Liver (tissue), 8 donors: ENCODE measurements at regions not wholly inside any gene's neighbourhood (a gene's known extent, or its start where the extent isn't known, plus 50 kb on each side); places are given as distances from the start of the nearest gene placed in this dataset.

ENCODE experiments used
- DNase-seq: peaks from one replicate; pipeline ENCODE4 v3.0.0-alpha.2; 2017; ENCODE audit warnings: low spot score
- H3K27ac ChIP-seq, 2 donors: one replicate each; pipeline ENCODE4 v1.7.0; 2013; ENCODE audit warnings: inconsistent platforms in 2 of 2, low read length in 2 of 2, control low read depth in 1 of 2, low read depth in 1 of 2, mild to moderate bottlenecking in 1 of 2
- H3K27me3 ChIP-seq, 4 donors: one replicate each; pipeline versions ENCODE4 v1.6.1 to v1.7.0; 2013; ENCODE audit warnings: low read length in 3 of 4, inconsistent platforms in 1 of 4, mild to moderate bottlenecking in 1 of 4, moderate library complexity in 1 of 4; ENCODE audit not compliant: control insufficient read depth in 4 of 4, insufficient read depth in 4 of 4
- H3K36me3 ChIP-seq, 4 donors: one replicate each; pipeline versions ENCODE4 v1.6.1 to v1.7.0; 2013; ENCODE audit warnings: low read length in 3 of 4, mild to moderate bottlenecking in 3 of 4, low read depth in 1 of 4, moderate library complexity in 1 of 4; ENCODE audit not compliant: control insufficient read depth in 4 of 4, insufficient read depth in 3 of 4
- H3K4me1 ChIP-seq, 4 donors: one replicate each; pipeline versions ENCODE4 v1.6.1 to v1.7.0; 2013; ENCODE audit warnings: low read length in 3 of 4, mild to moderate bottlenecking in 3 of 4, moderate library complexity in 1 of 4; ENCODE audit not compliant: control insufficient read depth in 4 of 4, insufficient read depth in 4 of 4
- H3K4me3 ChIP-seq, 3 donors: one replicate each; pipeline versions ENCODE4 v1.6.1 to v1.7.0; 2013; ENCODE audit warnings: low read length in 3 of 3, control low read depth in 1 of 3, low read depth in 1 of 3, mild to moderate bottlenecking in 1 of 3
- H3K9ac ChIP-seq, 2 donors: one replicate each; pipeline ENCODE4 v1.7.0; 2013; ENCODE audit warnings: low read length in 2 of 2, mild to moderate bottlenecking in 2 of 2, moderate library complexity in 2 of 2, control low read depth in 1 of 2, low read depth in 1 of 2
- H3K9me3 ChIP-seq, 4 donors: one replicate each; pipeline versions ENCODE4 v1.6.1 to v1.7.0; 2013; ENCODE audit warnings: low read length in 3 of 4; ENCODE audit not compliant: control insufficient read depth in 4 of 4
- ATF3 ChIP-seq: IDR thresholded peaks from 2 replicates; pipeline ENCODE4 v1.6.1; 2016; ENCODE audit warnings: antibody characterized with exemption
- EGR1 ChIP-seq, 2 donors: IDR thresholded peaks; 2 replicates each; pipeline ENCODE4 v1.6.1; 2016 to 2018; ENCODE audit warnings: antibody characterized with exemption in 2 of 2, low read depth in 2 of 2
- FOXA1 ChIP-seq: IDR thresholded peaks from 2 replicates; pipeline ENCODE4 v1.6.1; 2016; ENCODE audit warnings: antibody characterized with exemption
- FOXA2 ChIP-seq: IDR thresholded peaks from 2 replicates; pipeline ENCODE4 v1.6.1; 2016; ENCODE audit warnings: antibody characterized with exemption
- GABPA ChIP-seq, 2 donors: IDR thresholded peaks in 1 of 2; conservative IDR thresholded peaks in 1 of 2; 2 replicates each; pipeline ENCODE4 v1.6.1; 2016; ENCODE audit warnings: antibody characterized with exemption in 2 of 2, mild to moderate bottlenecking in 1 of 2, moderate library complexity in 1 of 2
- HNF4A ChIP-seq, 2 donors: conservative IDR thresholded peaks; 2 replicates each; pipeline ENCODE4 v1.6.1; 2016; ENCODE audit warnings: antibody characterized with exemption in 2 of 2, mild to moderate bottlenecking in 2 of 2
- HNF4G ChIP-seq: IDR thresholded peaks from 2 replicates; pipeline ENCODE4 v1.6.1; 2016; ENCODE audit warnings: antibody characterized with exemption
- JUND ChIP-seq, 2 donors: IDR thresholded peaks; 2 replicates each; pipeline ENCODE4 v1.6.1; 2016; ENCODE audit warnings: antibody characterized with exemption in 2 of 2
- MAX ChIP-seq: IDR thresholded peaks from 2 replicates; pipeline ENCODE4 v1.6.1; 2016; ENCODE audit warnings: antibody characterized with exemption
- NR2F2 ChIP-seq: IDR thresholded peaks from 2 replicates; pipeline ENCODE4 v1.6.1; 2016; ENCODE audit warnings: antibody characterized with exemption
- RAD21 ChIP-seq, 2 donors: IDR thresholded peaks; 2 replicates each; pipeline ENCODE4 v1.6.1; 2016; ENCODE audit warnings: antibody characterized with exemption in 2 of 2, mild to moderate bottlenecking in 2 of 2
- RXRA ChIP-seq, 2 donors: IDR thresholded peaks; 2 replicates each; pipeline ENCODE4 v1.6.1; 2017 to 2018; ENCODE audit warnings: antibody characterized with exemption in 2 of 2, mild to moderate bottlenecking in 1 of 2
- SP1 ChIP-seq: IDR thresholded peaks from 2 replicates; pipeline ENCODE4 v1.6.1; 2018; ENCODE audit warnings: antibody characterized with exemption, mild to moderate bottlenecking
- TAF1 ChIP-seq: conservative IDR thresholded peaks from 2 replicates; pipeline ENCODE4 v1.6.1; 2016; ENCODE audit warnings: antibody characterized with exemption, mild to moderate bottlenecking
- YY1 ChIP-seq: IDR thresholded peaks from 2 replicates; pipeline ENCODE4 v1.6.1; 2016; ENCODE audit warnings: antibody characterized with exemption, mild to moderate bottlenecking
- ZBTB33 ChIP-seq: IDR thresholded peaks from 2 replicates; pipeline ENCODE4 v1.6.1; 2016; ENCODE audit warnings: antibody characterized with exemption
- WGBS: extraction: QIAGEN DNeasy Blood & Tissue Kit; methylation state at CpG from one replicate; pipeline ENCODE4 v1.1.7; 2013; 5-methylcytosine and 5-hydroxymethylcytosine counted together
- TF ChIP-seq, protein P1 (sequence below): fragments of 150-350 bp; IDR thresholded peaks from 2 replicates; pipeline ENCODE4 v1.5.1; 2017; ENCODE audit warnings: improper control_type of control experiment, low read depth, low read length; ENCODE audit not compliant: missing input control
- TF ChIP-seq, protein P2 (sequence below): IDR thresholded peaks from 2 replicates; pipeline ENCODE4 v1.6.1; 2016; ENCODE audit warnings: antibody characterized with exemption, mild to moderate bottlenecking
- donor health status: healthy.
- donor health status: healthy.
- donor health status: healthy.
- donor health status: healthy.
- donor health status: healthy.

DNA sequence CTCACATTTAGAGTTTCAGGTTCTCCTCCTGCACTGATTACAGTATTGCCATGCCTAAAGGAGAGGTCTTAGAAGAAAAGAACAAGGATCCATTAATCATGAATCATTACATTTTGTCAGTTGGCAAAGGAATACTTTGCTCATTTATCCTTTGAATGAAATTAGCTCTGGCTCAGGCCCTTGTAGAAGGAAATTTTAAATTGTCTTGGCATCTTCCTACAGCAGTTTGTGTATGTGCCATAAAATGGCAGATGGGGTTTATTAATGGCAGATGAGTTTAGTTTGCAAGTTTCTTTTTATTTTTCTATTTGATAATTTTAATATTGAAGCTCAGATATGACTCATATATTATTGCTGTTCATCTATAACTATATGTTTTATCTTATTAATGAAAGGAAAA lies 181.2 kb upstream of the EPHA3 start:
- Histone ChIP-seq H3K27ac (no peak overlapping the region), H3K27me3 (no peaks in the 10 kb centered on the region), H3K9me3 (no peaks in the 10 kb centered on the region), H3K36me3 (no peaks in the 10 kb centered on the region), H3K4me3 (no peak overlapping the region), H3K4me1 (no peaks in the 10 kb centered on the region), H3K9ac (no peak overlapping the region)
- no peak for TF ChIP-seq GABPA (IDR thresholded peaks at IDR 0.05 in 1 of 2, conservative IDR thresholded peaks at IDR 0.05 in 1 of 2)
- no peak for TF ChIP-seq HNF4A (conservative IDR thresholded peaks at IDR 0.05)
- no peak for TF ChIP-seq HNF4G
- TF ChIP-seq EGR1 (IDR thresholded peaks at IDR 0.05; ENCODE audit: low read depth in 2 of 2): no peak
- TF ChIP-seq FOXA1: no peak
- TF ChIP-seq SP1: no peak
- no peak for DNase-seq

GRCh38 chr3:88930611-88931010 lies 176.8 kb upstream of the EPHA3 start:
- no peak overlapping the region for H3K4me3 ChIP-seq
- H3K27ac ChIP-seq: no peak overlapping the region
- H3K27me3 ChIP-seq: no peaks in the 10 kb centered on the region
- no peak for TF ChIP-seq ZBTB33
- no peak for TF ChIP-seq ATF3
- no peak for TF ChIP-seq RAD21 (IDR thresholded peaks at IDR 0.05)
- no peak for TF ChIP-seq RXRA (IDR thresholded peaks at IDR 0.05)
- TF ChIP-seq HNF4A (conservative IDR thresholded peaks at IDR 0.05): no peak
- TF ChIP-seq FOXA1: no peak
- TF ChIP-seq, protein P1, sequence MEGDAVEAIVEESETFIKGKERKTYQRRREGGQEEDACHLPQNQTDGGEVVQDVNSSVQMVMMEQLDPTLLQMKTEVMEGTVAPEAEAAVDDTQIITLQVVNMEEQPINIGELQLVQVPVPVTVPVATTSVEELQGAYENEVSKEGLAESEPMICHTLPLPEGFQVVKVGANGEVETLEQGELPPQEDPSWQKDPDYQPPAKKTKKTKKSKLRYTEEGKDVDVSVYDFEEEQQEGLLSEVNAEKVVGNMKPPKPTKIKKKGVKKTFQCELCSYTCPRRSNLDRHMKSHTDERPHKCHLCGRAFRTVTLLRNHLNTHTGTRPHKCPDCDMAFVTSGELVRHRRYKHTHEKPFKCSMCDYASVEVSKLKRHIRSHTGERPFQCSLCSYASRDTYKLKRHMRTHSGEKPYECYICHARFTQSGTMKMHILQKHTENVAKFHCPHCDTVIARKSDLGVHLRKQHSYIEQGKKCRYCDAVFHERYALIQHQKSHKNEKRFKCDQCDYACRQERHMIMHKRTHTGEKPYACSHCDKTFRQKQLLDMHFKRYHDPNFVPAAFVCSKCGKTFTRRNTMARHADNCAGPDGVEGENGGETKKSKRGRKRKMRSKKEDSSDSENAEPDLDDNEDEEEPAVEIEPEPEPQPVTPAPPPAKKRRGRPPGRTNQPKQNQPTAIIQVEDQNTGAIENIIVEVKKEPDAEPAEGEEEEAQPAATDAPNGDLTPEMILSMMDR: no peak
- no peak for TF ChIP-seq JUND (IDR thresholded peaks at IDR 0.05)
- TF ChIP-seq, protein P2, sequence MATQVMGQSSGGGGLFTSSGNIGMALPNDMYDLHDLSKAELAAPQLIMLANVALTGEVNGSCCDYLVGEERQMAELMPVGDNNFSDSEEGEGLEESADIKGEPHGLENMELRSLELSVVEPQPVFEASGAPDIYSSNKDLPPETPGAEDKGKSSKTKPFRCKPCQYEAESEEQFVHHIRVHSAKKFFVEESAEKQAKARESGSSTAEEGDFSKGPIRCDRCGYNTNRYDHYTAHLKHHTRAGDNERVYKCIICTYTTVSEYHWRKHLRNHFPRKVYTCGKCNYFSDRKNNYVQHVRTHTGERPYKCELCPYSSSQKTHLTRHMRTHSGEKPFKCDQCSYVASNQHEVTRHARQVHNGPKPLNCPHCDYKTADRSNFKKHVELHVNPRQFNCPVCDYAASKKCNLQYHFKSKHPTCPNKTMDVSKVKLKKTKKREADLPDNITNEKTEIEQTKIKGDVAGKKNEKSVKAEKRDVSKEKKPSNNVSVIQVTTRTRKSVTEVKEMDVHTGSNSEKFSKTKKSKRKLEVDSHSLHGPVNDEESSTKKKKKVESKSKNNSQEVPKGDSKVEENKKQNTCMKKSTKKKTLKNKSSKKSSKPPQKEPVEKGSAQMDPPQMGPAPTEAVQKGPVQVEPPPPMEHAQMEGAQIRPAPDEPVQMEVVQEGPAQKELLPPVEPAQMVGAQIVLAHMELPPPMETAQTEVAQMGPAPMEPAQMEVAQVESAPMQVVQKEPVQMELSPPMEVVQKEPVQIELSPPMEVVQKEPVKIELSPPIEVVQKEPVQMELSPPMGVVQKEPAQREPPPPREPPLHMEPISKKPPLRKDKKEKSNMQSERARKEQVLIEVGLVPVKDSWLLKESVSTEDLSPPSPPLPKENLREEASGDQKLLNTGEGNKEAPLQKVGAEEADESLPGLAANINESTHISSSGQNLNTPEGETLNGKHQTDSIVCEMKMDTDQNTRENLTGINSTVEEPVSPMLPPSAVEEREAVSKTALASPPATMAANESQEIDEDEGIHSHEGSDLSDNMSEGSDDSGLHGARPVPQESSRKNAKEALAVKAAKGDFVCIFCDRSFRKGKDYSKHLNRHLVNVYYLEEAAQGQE: no peak
- TF ChIP-seq TAF1: no peak
- no peak for TF ChIP-seq NR2F2
- TF ChIP-seq SP1: no peak
- TF ChIP-seq GABPA (IDR thresholded peaks at IDR 0.05 in 1 of 2, conservative IDR thresholded peaks at IDR 0.05 in 1 of 2): no peak
- TF ChIP-seq HNF4G: no peak
- no peak for TF ChIP-seq YY1
- no peak for TF ChIP-seq MAX
- no peak for TF ChIP-seq FOXA2
- no peak for TF ChIP-seq EGR1 (IDR thresholded peaks at IDR 0.05; ENCODE audit: low read depth in 2 of 2)
- DNase-seq: no peak
- H3K9ac ChIP-seq: no peak overlapping the region
- no peaks in the 10 kb centered on the region for H3K36me3 ChIP-seq
- WGBS: 57% methylated on average over 1 of the region's 1 CpG
- H3K4me1 ChIP-seq: no peaks in the 10 kb centered on the region
- no peaks in the 10 kb centered on the region for H3K9me3 ChIP-seq
